ENCODE measurements at regions not wholly inside any gene's neighbourhood (a gene's known extent, or its start where the extent isn't known, plus 50 kb on each side); places are given as distances from the start of the nearest gene placed in this dataset.

- ChIA-PET POLR2A (no interaction called here), CTCF (ENCODE audit: low intra/inter-chr PET ratio, low total read pairs) (no interaction called here)
- no peaks in the 10 kb centered on the region for H4K20me1 ChIP-seq (ENCODE audit: insufficient read depth, low read length)
- no peak overlapping the region for H3K9ac ChIP-seq (ENCODE audit: insufficient read depth, low read depth, low read length)
- WGBS (ENCODE audit: low lambda C conversion rate), result 53% methylated on average over 6 of the region's 6 CpGs
- in situ Hi-C loops (cut with HindIII; ENCODE audit: extremely low pct_ligation_motif_present, low pct_unique_long_range_greater_than_20kb), result no loop called here
- no peaks in the 10 kb centered on the region for H3K36me3 ChIP-seq (replicated peaks in 1 of 2; ENCODE audit: control insufficient read depth in 1 of 2, insufficient read depth in 2 of 2, low read length in 2 of 2)
- no peak overlapping the region for H2AFZ ChIP-seq (ENCODE audit: low read length)
- no peaks in the 10 kb centered on the region for H3K9me3 ChIP-seq (ENCODE audit: low read length)
- no peak overlapping the region for H3K27ac ChIP-seq (ENCODE audit: extremely low read length, insufficient read depth, low read length)
- H3K4me1 ChIP-seq (ENCODE audit: insufficient read depth, low read length), result no peaks in the 10 kb centered on the region
- no peak overlapping the region for H3K4me2 ChIP-seq (ENCODE audit: low read depth, low read length)
- no peaks in the 10 kb centered on the region for H3K79me2 ChIP-seq (ENCODE audit: insufficient read depth, low read length)
- H3K27me3 ChIP-seq (ENCODE audit: control insufficient read depth in 1 of 2, insufficient read depth in 2 of 2, low read length in 2 of 2), result no peaks in the 10 kb centered on the region
- no TSS peak for BruUV-seq (replicated peaks)
- intact Hi-C loops (cut with micrococcal nuclease; ENCODE audit: unreplicated experiment), result no loop called here
- ATAC-seq (no peak), DNase-seq (ENCODE audit: low spot score) (no peak), FAIRE-seq (no peak)
- H3K4me3 ChIP-seq (replicated peaks in 1 of 3; ENCODE audit: insufficient read depth in 1 of 3, low read depth in 2 of 3, low read length in 3 of 3), result no peak overlapping the region
- TF ChIP-seq AFF4 (CRISPR knock-in tag; IDR thresholded peaks at IDR 0.05) (no peak), RERE (CRISPR knock-in tag; IDR thresholded peaks at IDR 0.05; ENCODE audit: low read depth) (no peak), PATZ1 (CRISPR knock-in tag; IDR thresholded peaks at IDR 0.05) (no peak), CHCHD3 (CRISPR knock-in tag; IDR thresholded peaks at IDR 0.05) (no peak), ZZZ3 (CRISPR knock-in tag; IDR thresholded peaks at IDR 0.05; ENCODE audit: borderline replicate concordance) (no peak), ZNF605 (CRISPR knock-in tag; IDR thresholded peaks at IDR 0.05) (no peak), ARID5B (CRISPR knock-in tag; IDR thresholded peaks at IDR 0.05) (no peak), PAF1 (CRISPR knock-in tag; IDR thresholded peaks at IDR 0.05) (no peak)
Observed at GRCh38 chr13:86909318-86909717, 761.9 kb upstream of the SLITRK5 start.

All from HepG2 (cell line).